ENCODE measurements at regions not wholly inside any gene's neighbourhood (a gene's known extent, or its start where the extent isn't known, plus 50 kb on each side); places are given as distances from the start of the nearest gene placed in this dataset.

DNA sequence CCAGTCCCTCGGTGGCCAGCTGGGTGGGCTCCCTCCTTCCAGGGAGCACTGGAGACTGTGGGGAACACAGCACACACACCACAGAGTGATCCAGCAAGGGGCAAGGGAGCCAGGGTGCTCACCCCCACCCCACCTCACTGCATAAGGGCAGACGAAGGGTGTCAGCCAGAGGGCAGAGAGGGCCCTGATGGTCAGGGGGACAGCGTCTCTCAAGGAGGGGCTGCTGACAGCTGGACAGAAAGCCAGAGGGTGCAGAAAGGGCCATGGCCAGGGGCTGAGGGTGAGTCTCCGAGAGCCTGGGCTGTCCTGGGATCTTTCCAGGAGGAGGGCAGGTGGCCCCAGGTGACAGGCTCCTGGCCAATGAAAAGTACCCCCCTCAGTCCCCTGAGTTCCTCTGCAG lies 73.4 kb upstream of the PMEPA1 start:
- peaks cover 8% of the 10 kb centered on the region for H3K4me1 ChIP-seq (ENCODE audit: control insufficient read depth, insufficient read depth, low read length, poor library complexity, severe bottlenecking)
- no peaks in the 10 kb centered on the region for H3K36me3 ChIP-seq (ENCODE audit: control insufficient read depth, insufficient read depth, low read length)
- H3K27ac ChIP-seq (ENCODE audit: low read depth, low read length, severe bottlenecking): no peak overlapping the region
- no peak overlapping the region for H3K4me3 ChIP-seq (ENCODE audit: extremely low read depth, insufficient read depth, low read length, poor library complexity, severe bottlenecking)
- WGBS, 2 experiments (ENCODE audit: insufficient coverage in 2 of 2): 93 to 100% methylated on average over 2 to 4 of the region's 4 CpGs
- no peaks in the 10 kb centered on the region for H3K9me3 ChIP-seq (ENCODE audit: control insufficient read depth, low read length)

DNA sequence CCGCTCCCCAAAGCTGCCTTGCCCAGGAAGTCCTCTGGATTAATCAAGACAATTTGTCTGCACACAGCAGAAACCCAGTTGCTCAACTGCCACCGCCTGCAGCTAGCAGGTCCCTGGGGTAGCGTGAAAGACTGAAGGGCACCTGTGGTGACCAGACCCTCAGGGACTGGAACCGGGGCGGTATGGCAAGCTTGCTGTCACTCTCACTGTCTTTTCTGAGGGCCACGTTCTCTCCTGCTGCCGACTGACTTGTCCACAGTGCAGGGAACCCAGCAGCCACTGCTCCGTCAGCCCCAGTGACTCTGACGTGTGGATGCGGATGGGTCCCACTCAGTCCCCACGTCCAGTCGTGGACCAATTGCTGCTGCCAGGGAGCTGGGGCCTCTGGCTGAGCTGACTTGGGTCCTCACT lies 72.8 kb upstream of the PMEPA1 start:
- no peaks in the 10 kb centered on the region for H3K9me3 ChIP-seq (ENCODE audit: control insufficient read depth, low read length)
- no peak overlapping the region for H3K27ac ChIP-seq (ENCODE audit: low read depth, low read length, severe bottlenecking)
- 78 to 84% methylated on average over 9 to 11 of the region's 12 CpGs for WGBS, 2 experiments (ENCODE audit: insufficient coverage in 2 of 2)
- no peak overlapping the region for H3K4me3 ChIP-seq (ENCODE audit: extremely low read depth, insufficient read depth, low read length, poor library complexity, severe bottlenecking)
- peaks cover 8% of the 10 kb centered on the region for H3K4me1 ChIP-seq (ENCODE audit: control insufficient read depth, insufficient read depth, low read length, poor library complexity, severe bottlenecking)
- no peaks in the 10 kb centered on the region for H3K36me3 ChIP-seq (ENCODE audit: control insufficient read depth, insufficient read depth, low read length)

DNA sequence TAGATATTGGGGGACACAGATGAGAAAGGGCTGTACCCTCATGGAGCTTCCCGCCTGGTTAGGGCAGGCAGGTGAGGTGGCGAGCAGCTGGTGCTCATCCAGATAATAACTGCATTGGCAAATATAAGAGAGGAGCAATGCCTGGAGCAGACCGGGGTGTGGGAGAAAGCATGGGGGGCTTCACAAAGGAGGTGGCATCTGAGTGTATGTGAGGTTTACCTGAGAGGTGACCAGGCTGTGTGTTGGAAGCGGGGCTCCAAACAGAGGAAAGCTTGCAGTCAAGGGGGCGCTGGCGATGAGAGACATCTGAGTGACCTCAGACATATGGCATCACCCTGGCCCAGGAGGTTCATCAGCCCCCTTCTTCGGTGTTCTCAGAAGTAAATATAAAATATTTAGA lies 72.1 kb upstream of the PMEPA1 start:
- peaks cover 3% of the 10 kb centered on the region for H3K4me1 ChIP-seq (ENCODE audit: control insufficient read depth, insufficient read depth, low read length, poor library complexity, severe bottlenecking)
- H3K36me3 ChIP-seq (ENCODE audit: control insufficient read depth, insufficient read depth, low read length): no peaks in the 10 kb centered on the region
- H3K27ac ChIP-seq (ENCODE audit: low read depth, low read length, severe bottlenecking): no peak overlapping the region
- no peaks in the 10 kb centered on the region for H3K9me3 ChIP-seq (ENCODE audit: control insufficient read depth, low read length)
- WGBS, 2 experiments (ENCODE audit: insufficient coverage in 2 of 2): 82 to 84% methylated on average over 6 to 7 of the region's 7 CpGs
- H3K4me3 ChIP-seq (ENCODE audit: extremely low read depth, insufficient read depth, low read length, poor library complexity, severe bottlenecking): no peak overlapping the region

DNA sequence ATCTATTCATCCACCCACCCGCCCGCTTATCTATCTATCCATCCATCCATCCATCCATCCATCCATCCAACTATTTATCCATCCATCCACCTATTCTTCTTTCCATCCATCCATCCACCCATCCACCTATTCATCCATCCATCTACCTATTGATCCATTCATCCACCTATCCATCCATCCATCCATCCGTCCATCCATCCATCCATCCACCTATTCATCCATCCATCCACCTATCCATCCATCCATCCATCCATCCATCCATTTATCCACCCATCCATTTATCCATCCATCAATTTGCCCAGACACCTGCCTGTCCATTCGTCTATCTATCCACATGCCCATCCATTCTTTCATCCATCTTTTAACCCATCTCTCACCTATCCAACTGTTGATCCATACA lies 71.1 kb upstream of the PMEPA1 start:
- Histone ChIP-seq H3K36me3 (ENCODE audit: control insufficient read depth, insufficient read depth, low read length) (no peaks in the 10 kb centered on the region), H3K4me1 (ENCODE audit: control insufficient read depth, insufficient read depth, low read length, poor library complexity, severe bottlenecking) (no peaks in the 10 kb centered on the region), H3K9me3 (ENCODE audit: control insufficient read depth, low read length) (no peaks in the 10 kb centered on the region), H3K27ac (ENCODE audit: low read depth, low read length, severe bottlenecking) (no peak overlapping the region), H3K4me3 (ENCODE audit: extremely low read depth, insufficient read depth, low read length, poor library complexity, severe bottlenecking) (no peak overlapping the region)
- 93 to 94% methylated on average over 4 of the region's 4 CpGs for WGBS, 2 experiments (ENCODE audit: insufficient coverage in 2 of 2)

DNA sequence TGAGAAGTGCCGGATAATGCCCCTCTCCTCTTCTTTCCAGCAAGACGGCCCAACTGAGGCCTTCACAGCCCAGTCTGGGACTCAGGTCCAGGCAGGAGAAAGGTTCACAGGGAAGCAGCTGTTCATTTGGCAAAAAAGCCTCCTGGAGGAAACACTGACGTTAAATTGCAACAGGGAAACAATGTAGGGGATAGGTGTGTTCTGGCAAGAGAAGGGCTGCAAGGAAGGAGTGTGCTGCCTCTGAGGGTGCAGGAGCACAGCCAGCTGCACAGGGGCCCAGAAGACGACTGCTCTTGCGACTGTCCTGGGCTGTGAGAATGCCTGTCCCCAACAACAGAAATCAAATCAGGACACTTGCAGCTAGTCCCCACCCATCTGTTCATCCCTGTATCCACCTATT lies 70.6 kb upstream of the PMEPA1 start:
- Histone ChIP-seq H3K4me1 (ENCODE audit: control insufficient read depth, insufficient read depth, low read length, poor library complexity, severe bottlenecking) (no peaks in the 10 kb centered on the region), H3K36me3 (ENCODE audit: control insufficient read depth, insufficient read depth, low read length) (no peaks in the 10 kb centered on the region), H3K4me3 (ENCODE audit: extremely low read depth, insufficient read depth, low read length, poor library complexity, severe bottlenecking) (no peak overlapping the region), H3K27ac (ENCODE audit: low read depth, low read length, severe bottlenecking) (no peak overlapping the region), H3K9me3 (ENCODE audit: control insufficient read depth, low read length) (no peaks in the 10 kb centered on the region)
- 81 to 86% methylated on average over 4 of the region's 5 CpGs for WGBS, 2 experiments (ENCODE audit: insufficient coverage in 2 of 2)

DNA sequence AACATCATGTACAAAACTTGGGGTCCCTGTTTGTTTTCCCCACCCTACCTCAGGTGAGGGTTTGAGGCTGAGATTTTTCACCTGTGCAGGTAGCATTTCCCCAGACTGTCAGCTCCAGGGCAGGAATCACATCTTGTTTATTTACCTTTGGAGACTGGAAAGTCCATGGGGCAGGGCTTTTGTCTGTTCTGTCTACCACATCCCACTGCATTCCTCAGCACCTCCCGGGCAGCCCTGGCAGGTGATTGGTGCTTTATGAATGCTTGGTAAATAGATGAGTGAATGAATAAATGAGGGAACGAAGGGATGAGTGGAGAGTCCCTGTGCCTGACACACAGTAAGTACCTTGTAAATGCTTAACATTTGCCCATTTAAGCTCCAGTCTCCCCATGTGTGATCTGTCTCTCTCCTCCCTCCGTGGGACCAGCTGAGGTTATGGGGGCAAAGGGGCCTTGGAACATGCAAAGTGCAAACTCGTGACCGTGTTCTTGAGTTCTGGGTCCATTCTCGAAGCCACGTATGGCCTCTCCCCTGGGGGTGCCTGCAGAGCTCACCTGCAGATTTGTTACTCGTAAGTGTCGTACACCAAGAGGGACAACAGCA lies 69.7 kb upstream of the PMEPA1 start:
- no peaks in the 10 kb centered on the region for H3K36me3 ChIP-seq (ENCODE audit: control insufficient read depth, insufficient read depth, low read length)
- 83 to 88% methylated on average over 6 of the region's 9 CpGs for WGBS, 2 experiments (ENCODE audit: insufficient coverage in 2 of 2)
- no peak overlapping the region for H3K4me3 ChIP-seq (ENCODE audit: extremely low read depth, insufficient read depth, low read length, poor library complexity, severe bottlenecking)
- no peak overlapping the region for H3K27ac ChIP-seq (ENCODE audit: low read depth, low read length, severe bottlenecking)
- no peaks in the 10 kb centered on the region for H3K9me3 ChIP-seq (ENCODE audit: control insufficient read depth, low read length)
- no peaks in the 10 kb centered on the region for H3K4me1 ChIP-seq (ENCODE audit: control insufficient read depth, insufficient read depth, low read length, poor library complexity, severe bottlenecking)

DNA sequence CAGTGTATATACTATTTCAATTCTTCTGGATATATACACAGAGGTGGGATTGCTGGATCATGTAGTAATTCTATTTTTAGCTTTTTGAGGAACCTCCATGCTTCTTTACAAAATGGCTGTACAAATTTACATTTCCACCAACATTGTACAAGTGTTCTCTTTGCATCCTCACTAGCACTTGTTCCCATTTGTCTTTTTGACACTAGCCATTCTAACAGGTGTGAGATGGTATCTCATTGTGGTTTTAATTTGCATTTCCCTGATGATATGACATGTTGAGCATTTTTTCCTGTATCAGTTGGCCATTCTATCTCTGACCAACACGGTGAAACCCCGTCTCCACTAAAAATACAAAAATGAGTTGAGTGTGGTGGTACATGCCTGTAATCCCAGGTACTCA lies 68.1 kb upstream of the PMEPA1 start:
- 83% methylated on average over 1 of the region's 2 CpGs; no CpG with 5 or more reads in 1 of the 2 experiments for WGBS, 2 experiments (ENCODE audit: insufficient coverage in 2 of 2)
- no peak overlapping the region for H3K27ac ChIP-seq (ENCODE audit: low read depth, low read length, severe bottlenecking)
- H3K4me1 ChIP-seq (ENCODE audit: control insufficient read depth, insufficient read depth, low read length, poor library complexity, severe bottlenecking): peaks cover 6% of the 10 kb centered on the region
- H3K36me3 ChIP-seq (ENCODE audit: control insufficient read depth, insufficient read depth, low read length): no peaks in the 10 kb centered on the region
- no peaks in the 10 kb centered on the region for H3K9me3 ChIP-seq (ENCODE audit: control insufficient read depth, low read length)
- no peak overlapping the region for H3K4me3 ChIP-seq (ENCODE audit: extremely low read depth, insufficient read depth, low read length, poor library complexity, severe bottlenecking)

DNA sequence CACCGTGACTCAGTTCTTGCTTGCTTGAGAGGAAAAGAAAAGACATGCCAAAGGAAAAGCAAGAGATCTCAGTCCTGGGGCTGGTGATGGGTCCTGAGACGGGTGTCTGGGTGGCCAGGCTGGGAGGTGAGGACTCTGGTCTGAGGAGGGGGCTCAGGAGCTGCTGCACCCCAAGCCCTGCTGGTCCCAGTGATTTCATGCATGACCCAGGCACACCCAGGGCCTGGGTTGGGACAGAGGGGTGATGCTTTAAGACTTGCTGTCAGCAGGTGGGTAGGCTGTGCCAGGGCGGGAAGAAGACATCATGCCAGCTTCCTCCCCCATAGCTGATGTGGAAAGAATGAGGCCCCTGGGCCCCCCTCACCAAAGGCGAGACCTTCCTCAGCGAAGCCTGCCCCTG lies 65.1 kb upstream of the PMEPA1 start:
- Histone ChIP-seq H3K4me3 (ENCODE audit: extremely low read depth, insufficient read depth, low read length, poor library complexity, severe bottlenecking) (no peak overlapping the region), H3K27ac (ENCODE audit: low read depth, low read length, severe bottlenecking) (no peak overlapping the region), H3K4me1 (ENCODE audit: control insufficient read depth, insufficient read depth, low read length, poor library complexity, severe bottlenecking) (peaks cover 27% of the 10 kb centered on the region), H3K36me3 (ENCODE audit: control insufficient read depth, insufficient read depth, low read length) (no peaks in the 10 kb centered on the region), H3K9me3 (ENCODE audit: control insufficient read depth, low read length) (no peaks in the 10 kb centered on the region)
- WGBS, 2 experiments (ENCODE audit: insufficient coverage in 2 of 2): 94 to 95% methylated on average over 3 to 4 of the region's 5 CpGs

DNA sequence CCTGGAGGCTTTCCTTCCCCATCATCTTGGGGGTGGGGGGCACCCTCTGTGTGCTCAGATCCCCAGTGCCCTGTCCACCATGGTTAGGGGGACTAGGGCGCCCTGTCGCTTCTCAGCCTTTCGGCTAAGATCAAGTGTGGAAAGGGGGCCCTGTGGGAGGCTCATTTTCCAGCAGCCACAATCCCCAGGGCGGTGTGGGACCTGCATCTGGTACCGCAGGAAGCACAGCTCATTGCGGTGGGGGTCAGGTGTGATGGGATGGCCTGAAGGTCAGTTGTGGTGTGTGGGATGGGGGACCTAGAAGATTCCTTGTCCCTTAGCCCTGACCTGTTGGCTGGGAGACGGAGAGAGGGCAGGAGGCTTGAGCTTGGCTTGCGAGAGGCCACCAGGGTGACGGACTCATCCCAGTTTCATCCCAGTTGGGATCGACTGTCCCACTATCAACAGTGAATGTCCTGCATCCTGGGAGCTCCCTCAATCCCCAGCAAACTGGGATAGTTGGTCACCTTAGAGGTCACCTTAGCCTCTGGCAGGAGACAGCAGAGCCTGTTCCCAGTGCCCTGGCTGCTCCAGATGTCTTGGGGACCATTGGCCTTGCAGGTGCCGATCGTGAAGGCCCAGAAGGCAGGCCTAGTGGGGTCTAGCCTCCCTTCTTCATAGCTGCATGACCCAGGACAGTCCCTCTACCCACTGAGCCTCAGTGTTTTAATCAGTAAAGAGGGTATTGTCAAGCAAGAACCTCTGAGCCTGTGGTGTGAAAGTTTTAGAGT lies 64.5 kb upstream of the PMEPA1 start:
- Histone ChIP-seq H3K36me3 (ENCODE audit: control insufficient read depth, insufficient read depth, low read length) (no peaks in the 10 kb centered on the region), H3K4me3 (ENCODE audit: extremely low read depth, insufficient read depth, low read length, poor library complexity, severe bottlenecking) (no peak overlapping the region), H3K4me1 (ENCODE audit: control insufficient read depth, insufficient read depth, low read length, poor library complexity, severe bottlenecking) (peaks cover 34% of the 10 kb centered on the region), H3K27ac (ENCODE audit: low read depth, low read length, severe bottlenecking) (no peak overlapping the region), H3K9me3 (ENCODE audit: control insufficient read depth, low read length) (no peaks in the 10 kb centered on the region)
- 97 to 98% methylated on average over 7 of the region's 12 CpGs for whole genome bisulfite sequencing, 2 experiments (ENCODE audit: insufficient coverage in 2 of 2)

DNA sequence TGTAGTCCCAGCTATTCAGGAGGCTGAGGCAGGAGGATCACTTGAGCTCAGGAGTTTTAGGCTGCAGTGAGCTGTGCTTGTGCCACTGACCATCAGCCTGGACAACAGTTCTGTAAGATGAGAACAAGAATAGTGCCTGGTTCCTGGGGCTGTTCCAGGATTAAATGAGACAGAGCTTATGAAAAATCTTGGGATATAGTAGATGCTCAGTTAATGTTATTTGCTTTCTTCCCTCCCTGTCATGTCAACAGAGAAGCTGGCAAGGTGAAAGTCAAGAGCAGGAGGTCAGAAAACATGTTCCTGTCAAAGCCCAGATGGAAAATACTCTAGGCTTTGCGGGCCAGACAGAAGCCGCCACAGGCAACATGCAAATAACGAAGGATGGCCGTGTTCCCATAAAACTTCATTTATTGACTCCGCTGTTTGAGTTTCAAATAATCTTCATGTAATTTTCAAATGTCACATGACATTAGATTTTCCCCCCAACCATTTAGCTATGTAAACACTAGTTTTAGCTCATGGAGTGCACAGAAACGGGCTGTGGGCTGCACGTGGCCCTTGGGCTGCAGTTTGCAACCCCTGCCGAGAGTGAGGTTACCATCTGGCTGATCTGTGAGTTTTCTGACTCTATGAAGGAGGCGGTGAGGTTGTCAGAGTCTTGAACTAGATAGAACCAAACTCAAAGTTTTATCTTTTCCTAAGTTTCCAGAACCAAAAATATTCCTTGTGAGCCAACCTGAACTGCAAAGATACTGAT lies 63.4 kb upstream of the PMEPA1 start:
- Histone ChIP-seq H3K4me1 (ENCODE audit: control insufficient read depth, insufficient read depth, low read length, poor library complexity, severe bottlenecking) (peaks cover 40% of the 10 kb centered on the region), H3K27ac (ENCODE audit: low read depth, low read length, severe bottlenecking) (peak overlapping the region; percentile 77), H3K4me3 (ENCODE audit: extremely low read depth, insufficient read depth, low read length, poor library complexity, severe bottlenecking) (no peak overlapping the region), H3K9me3 (ENCODE audit: control insufficient read depth, low read length) (no peaks in the 10 kb centered on the region), H3K36me3 (ENCODE audit: control insufficient read depth, insufficient read depth, low read length) (no peaks in the 10 kb centered on the region)
- 91 to 100% methylated on average over 5 to 8 of the region's 9 CpGs for WGBS, 2 experiments (ENCODE audit: insufficient coverage in 2 of 2)
